HepG2 (cell line): ENCODE measurements at regions not wholly inside any gene's neighbourhood (a gene's known extent, or its start where the extent isn't known, plus 50 kb on each side); places are given as distances from the start of the nearest gene placed in this dataset.
"Not testable (repeated sequence)": the region's sequence is repeated elsewhere in the genome, so short reads cannot be mapped to it uniquely, and the experiment has no call there.

Source experiments
- CC2D1A ChIP-seq: sonication (generic); formaldehyde crosslinking; IDR thresholded peaks from 2 replicates; pipeline ENCODE4 v1.8.1; 2023; ENCODE audit warnings: mild to moderate bottlenecking, missing genetic modification reagents
- CTCF ChIP-seq: sonication (generic); formaldehyde crosslinking; IDR thresholded peaks from 2 replicates; pipeline ENCODE4 v1.5.0; 2020; ENCODE audit warnings: mild to moderate bottlenecking, missing genetic modification reagents, moderate library complexity
- EHMT2 ChIP-seq: fragments of 200-600 bp; sonication (generic); IDR thresholded peaks from 2 replicates; pipeline ENCODE4 v1.7.0; 2017; ENCODE audit warnings: antibody characterized with exemption, low read depth, low read length, borderline replicate concordance
- EZH2 ChIP-seq: conservative IDR thresholded peaks from 2 replicates; pipeline ENCODE4 v1.6.1; 2012; ENCODE audit warnings: mild to moderate bottlenecking, low read depth, low read length, moderate library complexity
- FOXA1 ChIP-seq, 2 experiments: fragments of 450-650 bp in 1 of 2; sonication (generic) in 1 of 2; formaldehyde crosslinking in 1 of 2; IDR thresholded peaks; 2 replicates each; pipeline versions ENCODE4 v1.4.0 to v1.6.1; 2016 to 2020; ENCODE audit warnings: missing genetic modification reagents in 1 of 2
- GTF2F1 ChIP-seq: fragments of 150-350 bp; IDR thresholded peaks from 2 replicates; pipeline ENCODE4 v1.6.1; 2014; ENCODE audit warnings: low read length
- HNRNPK ChIP-seq: fragments of 200-400 bp; formaldehyde crosslinking; IDR thresholded peaks from 2 replicates; pipeline ENCODE4 v1.6.1; 2018; ENCODE audit warnings: low read length, low read depth, moderate library complexity, mild to moderate bottlenecking; ENCODE audit not compliant: poor library complexity, severe bottlenecking
- UBTF ChIP-seq: sonication (generic); formaldehyde crosslinking; IDR thresholded peaks from 2 replicates; pipeline ENCODE4 v1.4.0; 2020; ENCODE audit warnings: mild to moderate bottlenecking, missing genetic modification reagents
- ZNF24 ChIP-seq: fragments of 450-650 bp; IDR thresholded peaks from 2 replicates; pipeline ENCODE4 v1.6.1; 2017; ENCODE audit warnings: antibody characterized with exemption, mild to moderate bottlenecking

GRCh38 chr1:213514408-213515179 is 463.6 kb downstream of the RPS6KC1 start:
- TF ChIP-seq FOXA1 (IDR thresholded peaks at IDR 0.05); FOXA1 (CRISPR knock-in tag; IDR thresholded peaks at IDR 0.05); CTCF (CRISPR knock-in tag); ZNF24; EZH2; UBTF; HNRNPK; CC2D1A; EHMT2; GTF2F1: not testable (repeated sequence)
